Endothelial cell (in vitro differentiated cells): ENCODE measurements at regions not wholly inside any gene's neighbourhood (a gene's known extent, or its start where the extent isn't known, plus 50 kb on each side); places are given as distances from the start of the nearest gene placed in this dataset.

Experiments
- DNase-seq: peaks from one replicate; pipeline ENCODE4 v3.0.0; 2021; ENCODE audit warnings: low spot score
- H3K27ac Mint-ChIP-seq: one replicate; pipeline ENCODE4 v1.8.0; 2021; ENCODE audit warnings: mixed read lengths, inconsistent platforms; ENCODE audit not compliant: unreplicated experiment
- H3K27me3 Mint-ChIP-seq: one replicate; pipeline ENCODE4 v1.8.0; 2021; ENCODE audit warnings: mild to moderate bottlenecking, moderate library complexity, mixed read lengths, inconsistent platforms; ENCODE audit not compliant: unreplicated experiment
- H3K36me3 Mint-ChIP-seq: one replicate; pipeline ENCODE4 v1.8.0; 2021; ENCODE audit warnings: mild to moderate bottlenecking, low read depth, mixed read lengths, inconsistent platforms; ENCODE audit not compliant: unreplicated experiment
- H3K4me1 Mint-ChIP-seq: one replicate; pipeline ENCODE4 v1.8.0; 2021; ENCODE audit warnings: mild to moderate bottlenecking, mixed read lengths, inconsistent platforms; ENCODE audit not compliant: unreplicated experiment
- H3K4me3 Mint-ChIP-seq: one replicate; pipeline ENCODE4 v1.8.0; 2021; ENCODE audit warnings: mild to moderate bottlenecking, mixed read lengths, inconsistent platforms; ENCODE audit not compliant: unreplicated experiment
- H3K9me3 Mint-ChIP-seq: one replicate; pipeline ENCODE4 v1.8.0; 2021; ENCODE audit warnings: mixed read lengths, inconsistent platforms; ENCODE audit not compliant: unreplicated experiment
- TF ChIP-seq, protein P1 (sequence below): fragments of 200-600 bp; sonication (generic); IDR thresholded peaks from one replicate; pipeline ENCODE4 v1.5.0; 2021; ENCODE audit warnings: antibody characterized with exemption; ENCODE audit not compliant: unreplicated experiment

DNA sequence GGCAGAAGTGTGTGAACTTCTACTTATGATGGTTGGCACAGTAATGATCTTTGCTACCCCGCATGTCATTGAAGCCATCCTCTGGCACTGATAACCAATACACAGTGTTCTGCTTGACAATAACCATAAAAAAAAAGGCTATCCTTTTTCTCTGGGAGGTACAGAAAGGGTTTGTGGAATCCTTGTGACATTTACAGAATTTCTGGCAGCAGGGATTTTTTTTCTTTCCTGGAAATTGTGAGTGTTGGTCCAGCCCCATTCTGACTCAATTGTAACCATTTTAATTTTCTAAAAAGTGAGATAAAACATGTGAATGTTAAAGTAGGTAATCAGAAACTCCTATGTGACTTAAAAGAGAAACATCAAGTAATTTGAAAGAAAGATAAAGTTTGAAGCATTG is 943.8 kb downstream of the TMTC2 start:
- Mint-ChIP-seq H3K36me3 (no peaks in the 10 kb centered on the region), H3K9me3 (no peaks in the 10 kb centered on the region), H3K4me3 (no peak overlapping the region), H3K27me3 (no peaks in the 10 kb centered on the region), H3K4me1 (no peaks in the 10 kb centered on the region), H3K27ac (no peak overlapping the region)
- TF ChIP-seq, protein P1, sequence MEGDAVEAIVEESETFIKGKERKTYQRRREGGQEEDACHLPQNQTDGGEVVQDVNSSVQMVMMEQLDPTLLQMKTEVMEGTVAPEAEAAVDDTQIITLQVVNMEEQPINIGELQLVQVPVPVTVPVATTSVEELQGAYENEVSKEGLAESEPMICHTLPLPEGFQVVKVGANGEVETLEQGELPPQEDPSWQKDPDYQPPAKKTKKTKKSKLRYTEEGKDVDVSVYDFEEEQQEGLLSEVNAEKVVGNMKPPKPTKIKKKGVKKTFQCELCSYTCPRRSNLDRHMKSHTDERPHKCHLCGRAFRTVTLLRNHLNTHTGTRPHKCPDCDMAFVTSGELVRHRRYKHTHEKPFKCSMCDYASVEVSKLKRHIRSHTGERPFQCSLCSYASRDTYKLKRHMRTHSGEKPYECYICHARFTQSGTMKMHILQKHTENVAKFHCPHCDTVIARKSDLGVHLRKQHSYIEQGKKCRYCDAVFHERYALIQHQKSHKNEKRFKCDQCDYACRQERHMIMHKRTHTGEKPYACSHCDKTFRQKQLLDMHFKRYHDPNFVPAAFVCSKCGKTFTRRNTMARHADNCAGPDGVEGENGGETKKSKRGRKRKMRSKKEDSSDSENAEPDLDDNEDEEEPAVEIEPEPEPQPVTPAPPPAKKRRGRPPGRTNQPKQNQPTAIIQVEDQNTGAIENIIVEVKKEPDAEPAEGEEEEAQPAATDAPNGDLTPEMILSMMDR, result no peak
- no peak for DNase-seq

DNA sequence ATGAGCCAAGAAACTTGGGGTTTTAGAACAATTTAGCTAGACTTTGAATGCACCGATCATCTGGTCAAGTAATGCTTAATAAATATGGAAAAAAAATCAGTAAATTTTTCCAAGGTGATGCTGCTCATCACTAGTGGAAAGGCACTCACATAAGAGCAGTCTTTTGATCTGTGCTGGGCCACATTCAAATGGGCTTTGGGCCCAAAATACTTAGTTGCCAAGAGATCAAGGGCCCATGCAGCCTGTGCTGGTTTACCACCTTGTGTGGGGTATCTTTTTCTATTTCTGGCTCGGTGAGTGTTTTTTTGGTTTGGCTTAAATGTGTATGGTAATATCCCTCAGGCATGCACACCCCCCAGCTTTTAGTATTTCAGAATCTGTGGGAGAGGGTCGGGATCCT is 943.2 kb downstream of the TMTC2 start:
- no peaks in the 10 kb centered on the region for H3K4me1 Mint-ChIP-seq
- no peaks in the 10 kb centered on the region for H3K27me3 Mint-ChIP-seq
- TF ChIP-seq, protein P1, result no peak
- no peak overlapping the region for H3K4me3 Mint-ChIP-seq
- no peak for DNase-seq
- no peaks in the 10 kb centered on the region for H3K9me3 Mint-ChIP-seq
- no peak overlapping the region for H3K27ac Mint-ChIP-seq
- no peaks in the 10 kb centered on the region for H3K36me3 Mint-ChIP-seq

DNA sequence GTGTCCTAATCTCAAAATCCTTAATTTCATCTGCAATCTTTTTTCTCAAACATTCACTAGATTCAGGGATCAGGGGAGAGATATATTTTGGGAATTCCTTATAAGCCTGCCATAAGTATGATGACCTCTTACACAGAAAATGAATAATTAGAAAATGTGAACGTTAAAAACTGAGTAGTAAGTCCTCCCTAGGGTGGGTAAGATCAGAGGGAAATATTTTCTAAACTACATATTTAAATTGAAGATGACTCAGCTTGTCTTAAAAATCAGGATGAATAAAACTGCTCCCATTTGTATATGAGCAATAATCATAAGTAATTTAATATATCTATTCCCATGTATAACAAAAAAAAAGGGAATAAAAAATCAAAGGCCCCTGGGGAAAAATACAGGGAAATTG is 935.5 kb downstream of the TMTC2 start:
- Mint-ChIP-seq H3K4me3 (no peak overlapping the region), H3K9me3 (no peaks in the 10 kb centered on the region), H3K36me3 (no peaks in the 10 kb centered on the region), H3K4me1 (no peaks in the 10 kb centered on the region), H3K27me3 (no peaks in the 10 kb centered on the region), H3K27ac (no peak overlapping the region)
- DNase-seq, result no peak
- TF ChIP-seq, protein P1, result no peak

DNA sequence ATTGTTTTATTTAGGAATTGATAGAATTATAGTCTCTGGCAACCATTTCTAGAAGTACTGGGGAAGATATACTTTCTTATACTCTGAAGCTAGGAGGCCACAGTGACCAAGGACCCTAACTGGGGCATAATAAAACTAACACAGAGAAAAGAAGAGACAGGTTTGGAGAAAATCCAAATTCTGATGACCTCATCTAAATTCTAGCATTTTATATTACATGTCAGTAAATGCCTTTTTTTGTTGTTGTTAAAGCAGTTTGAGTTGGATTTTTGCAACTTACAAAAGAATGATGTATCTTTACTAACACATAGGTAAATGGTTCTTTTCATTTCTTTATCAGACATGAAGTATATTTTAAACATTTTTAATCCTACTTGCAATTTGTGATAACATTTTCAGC is 933.3 kb downstream of the TMTC2 start:
- DNase-seq, result no peak
- Mint-ChIP-seq H3K27me3 (no peaks in the 10 kb centered on the region), H3K4me3 (no peak overlapping the region), H3K4me1 (no peaks in the 10 kb centered on the region), H3K27ac (no peak overlapping the region), H3K9me3 (no peaks in the 10 kb centered on the region), H3K36me3 (no peaks in the 10 kb centered on the region)
- TF ChIP-seq, protein P1, result no peak

DNA sequence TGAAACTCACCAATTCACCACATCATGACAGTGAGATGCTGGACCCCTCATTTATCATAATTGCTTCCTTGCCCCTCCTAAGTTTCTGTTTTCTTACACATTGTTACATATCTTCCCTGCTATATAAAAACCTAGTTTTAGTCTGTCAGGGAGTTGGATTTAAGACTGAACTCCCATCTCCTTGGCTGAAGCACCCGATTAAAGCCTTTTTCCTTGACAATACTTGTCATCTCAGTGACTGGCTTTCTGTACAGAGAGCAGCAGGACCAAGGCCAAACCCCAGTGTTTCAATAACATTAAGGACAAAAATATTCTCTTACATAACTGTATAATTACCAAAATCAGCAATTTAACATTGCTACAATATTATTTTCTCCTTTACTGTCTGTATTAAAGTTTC is 928.4 kb downstream of the TMTC2 start:
- DNase-seq, result no peak
- H3K9me3 Mint-ChIP-seq, result no peaks in the 10 kb centered on the region
- H3K36me3 Mint-ChIP-seq, result no peaks in the 10 kb centered on the region
- no peak overlapping the region for H3K27ac Mint-ChIP-seq
- H3K4me3 Mint-ChIP-seq, result no peak overlapping the region
- no peaks in the 10 kb centered on the region for H3K4me1 Mint-ChIP-seq
- TF ChIP-seq, protein P1, result no peak
- no peaks in the 10 kb centered on the region for H3K27me3 Mint-ChIP-seq
